GM23338 (cell line): ENCODE measurements at regions not wholly inside any gene's neighbourhood (a gene's known extent, or its start where the extent isn't known, plus 50 kb on each side); places are given as distances from the start of the nearest gene placed in this dataset.

ENCODE experiments used
- ATAC-seq: fragments of 200-7000 bp; cut with Tn5 transposase; 3 replicates; pipeline ENCODE4 v1.9.1; 2020
- DNase-seq: peaks from one replicate; pipeline ENCODE4 v3.0.0-alpha.2; 2015; ENCODE audit warnings: low spot score
- H2AFZ ChIP-seq: fragments of 200-600 bp; sonication (generic); 2 replicates; pipeline ENCODE4 v1.8.0; 2016; ENCODE audit warnings: antibody characterized with exemption, mild to moderate bottlenecking, moderate library complexity
- H3F3A ChIP-seq: fragments of 200-600 bp; sonication (generic); replicated peaks from 2 replicates; pipeline ENCODE4 v1.8.0; 2017; ENCODE audit warnings: antibody characterized with exemption, mixed run types, low read depth
- H3K27ac ChIP-seq: fragments of 200-600 bp; sonication (generic); 2 replicates; pipeline ENCODE4 v1.6.1; 2016; ENCODE audit warnings: low read depth
- H3K27me3 ChIP-seq: fragments of 200-600 bp; sonication (generic); 2 replicates; pipeline ENCODE4 v1.8.0; 2016; ENCODE audit warnings: mild to moderate bottlenecking, mixed run types, moderate library complexity; ENCODE audit not compliant: insufficient read depth
- H3K36me3 ChIP-seq: fragments of 200-600 bp; sonication (generic); 2 replicates; pipeline ENCODE4 v1.8.0; 2016; ENCODE audit warnings: mild to moderate bottlenecking; ENCODE audit not compliant: insufficient read depth
- H3K4me1 ChIP-seq: fragments of 200-600 bp; sonication (generic); 2 replicates; pipeline ENCODE4 v1.8.0; 2016; ENCODE audit warnings: mild to moderate bottlenecking, moderate library complexity; ENCODE audit not compliant: insufficient read depth
- H3K4me2 ChIP-seq: fragments of 200-600 bp; sonication (generic); 2 replicates; pipeline ENCODE4 v1.7.1; 2017; ENCODE audit warnings: mixed run types
- H3K4me3 ChIP-seq: fragments of 200-600 bp; sonication (generic); 2 replicates; pipeline ENCODE4 v1.6.1; 2016; ENCODE audit warnings: mixed run types
- H3K79me2 ChIP-seq: fragments of 200-600 bp; sonication (generic); replicated peaks from 2 replicates; pipeline ENCODE4 v1.8.0; 2017; ENCODE audit warnings: mild to moderate bottlenecking; ENCODE audit not compliant: insufficient read depth
- H3K9me2 ChIP-seq: fragments of 200-600 bp; sonication (generic); 2 replicates; pipeline ENCODE4 v1.8.0; 2017; ENCODE audit not compliant: insufficient read depth
- H4K20me1 ChIP-seq: fragments of 200-600 bp; sonication (generic); replicated peaks from 2 replicates; pipeline ENCODE4 v1.8.0; 2017; ENCODE audit warnings: mild to moderate bottlenecking; ENCODE audit not compliant: insufficient read depth
- H3K27ac Mint-ChIP-seq: 2 replicates; pipeline ENCODE4 v1.8.0; 2020; ENCODE audit warnings: inconsistent platforms, mild to moderate bottlenecking, moderate library complexity, mixed read lengths
- H3K27me3 Mint-ChIP-seq: 3 replicates; pipeline ENCODE4 v1.8.0; 2022; ENCODE audit warnings: low read depth, mild to moderate bottlenecking, moderate library complexity, mixed read lengths, inconsistent platforms; ENCODE audit not compliant: insufficient read depth, poor library complexity
- H3K36me3 Mint-ChIP-seq: 3 replicates; pipeline ENCODE4 v1.8.0; 2021; ENCODE audit warnings: low read depth, mild to moderate bottlenecking, inconsistent platforms, moderate library complexity, mixed read lengths
- H3K4me1 Mint-ChIP-seq: 3 replicates; pipeline ENCODE4 v1.8.0; 2020; ENCODE audit warnings: mild to moderate bottlenecking, inconsistent platforms, mixed read lengths
- H3K4me3 Mint-ChIP-seq: 3 replicates; pipeline ENCODE4 v1.8.0; 2021; ENCODE audit warnings: moderate library complexity, mild to moderate bottlenecking, inconsistent platforms, mixed read lengths
- H3K9me3 Mint-ChIP-seq: 3 replicates; pipeline ENCODE4 v1.8.0; 2020; ENCODE audit warnings: moderate library complexity, mild to moderate bottlenecking, inconsistent platforms, mixed read lengths
- CREB1 ChIP-seq: fragments of 250-450 bp; sonication (Bioruptor Pico); IDR thresholded peaks from 2 replicates; pipeline ENCODE4 v1.5.0; 2020; ENCODE audit warnings: low read depth, mild to moderate bottlenecking, moderate library complexity
- EZH2 ChIP-seq: fragments of 200-600 bp; sonication (generic); IDR thresholded peaks from one replicate; pipeline ENCODE4 v1.8.0; 2017; ENCODE audit warnings: antibody characterized with exemption, mild to moderate bottlenecking, low read depth; ENCODE audit not compliant: unreplicated experiment
- EZH2phosphoT487 ChIP-seq: fragments of 200-600 bp; sonication (generic); IDR thresholded peaks from one replicate; pipeline ENCODE4 v1.8.1; 2018; ENCODE audit warnings: antibody characterized with exemption; ENCODE audit not compliant: unreplicated experiment
- NANOG ChIP-seq: IDR thresholded peaks from 2 replicates; pipeline ENCODE4 v1.6.1; 2016; ENCODE audit warnings: antibody characterized with exemption, borderline replicate concordance
- POLR2AphosphoS5 ChIP-seq: IDR thresholded peaks from 2 replicates; pipeline ENCODE4 v1.6.1; 2016; ENCODE audit warnings: antibody characterized with exemption, low read depth
- STAT1 ChIP-seq: IDR thresholded peaks from one replicate; pipeline ENCODE4 v1.6.1; 2016; ENCODE audit warnings: antibody characterized with exemption; ENCODE audit not compliant: unreplicated experiment
- ZNF331 ChIP-seq: fragments of 250-450 bp; sonication (Bioruptor Pico); IDR thresholded peaks from 2 replicates; pipeline ENCODE4 v1.5.0; 2020; ENCODE audit warnings: low read depth, mild to moderate bottlenecking, moderate library complexity
- TF ChIP-seq, protein P1 (sequence below): IDR thresholded peaks from one replicate; pipeline ENCODE4 v1.6.1; 2018; ENCODE audit warnings: antibody characterized with exemption; ENCODE audit not compliant: unreplicated experiment
- TF ChIP-seq, protein P2 (sequence below): IDR thresholded peaks from 2 replicates; pipeline ENCODE4 v1.6.1; 2016; ENCODE audit warnings: antibody characterized with exemption
- TF ChIP-seq, protein P3 (sequence below), 2 experiments: fragments of 200-600 bp in 1 of 2; sonication (generic) in 1 of 2; conservative IDR thresholded peaks; 2 replicates each; pipeline versions ENCODE4 v1.5.1 to v1.6.1; 2016 to 2017; ENCODE audit warnings: antibody characterized with exemption in 2 of 2, low read depth in 2 of 2, mild to moderate bottlenecking in 2 of 2, moderate library complexity in 1 of 2

- no peaks in the 10 kb centered on the region for H3K9me2 ChIP-seq
- H3K4me1 Mint-ChIP-seq, result no peaks in the 10 kb centered on the region
- H3F3A ChIP-seq, result no peaks in the 10 kb centered on the region
- TF ChIP-seq, protein P1, sequence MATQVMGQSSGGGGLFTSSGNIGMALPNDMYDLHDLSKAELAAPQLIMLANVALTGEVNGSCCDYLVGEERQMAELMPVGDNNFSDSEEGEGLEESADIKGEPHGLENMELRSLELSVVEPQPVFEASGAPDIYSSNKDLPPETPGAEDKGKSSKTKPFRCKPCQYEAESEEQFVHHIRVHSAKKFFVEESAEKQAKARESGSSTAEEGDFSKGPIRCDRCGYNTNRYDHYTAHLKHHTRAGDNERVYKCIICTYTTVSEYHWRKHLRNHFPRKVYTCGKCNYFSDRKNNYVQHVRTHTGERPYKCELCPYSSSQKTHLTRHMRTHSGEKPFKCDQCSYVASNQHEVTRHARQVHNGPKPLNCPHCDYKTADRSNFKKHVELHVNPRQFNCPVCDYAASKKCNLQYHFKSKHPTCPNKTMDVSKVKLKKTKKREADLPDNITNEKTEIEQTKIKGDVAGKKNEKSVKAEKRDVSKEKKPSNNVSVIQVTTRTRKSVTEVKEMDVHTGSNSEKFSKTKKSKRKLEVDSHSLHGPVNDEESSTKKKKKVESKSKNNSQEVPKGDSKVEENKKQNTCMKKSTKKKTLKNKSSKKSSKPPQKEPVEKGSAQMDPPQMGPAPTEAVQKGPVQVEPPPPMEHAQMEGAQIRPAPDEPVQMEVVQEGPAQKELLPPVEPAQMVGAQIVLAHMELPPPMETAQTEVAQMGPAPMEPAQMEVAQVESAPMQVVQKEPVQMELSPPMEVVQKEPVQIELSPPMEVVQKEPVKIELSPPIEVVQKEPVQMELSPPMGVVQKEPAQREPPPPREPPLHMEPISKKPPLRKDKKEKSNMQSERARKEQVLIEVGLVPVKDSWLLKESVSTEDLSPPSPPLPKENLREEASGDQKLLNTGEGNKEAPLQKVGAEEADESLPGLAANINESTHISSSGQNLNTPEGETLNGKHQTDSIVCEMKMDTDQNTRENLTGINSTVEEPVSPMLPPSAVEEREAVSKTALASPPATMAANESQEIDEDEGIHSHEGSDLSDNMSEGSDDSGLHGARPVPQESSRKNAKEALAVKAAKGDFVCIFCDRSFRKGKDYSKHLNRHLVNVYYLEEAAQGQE, result no peak
- TF ChIP-seq CREB1 (CRISPR knock-in tag), result no peak
- TF ChIP-seq STAT1, result no peak
- no peak for TF ChIP-seq EZH2
- ATAC-seq (no peak), DNase-seq (no peak)
- H3K4me1 ChIP-seq, result no peaks in the 10 kb centered on the region
- H3K4me2 ChIP-seq, result no peak overlapping the region
- no peak overlapping the region for H3K27ac ChIP-seq
- H3K4me3 Mint-ChIP-seq, result no peak overlapping the region
- no peak overlapping the region for H2AFZ ChIP-seq
- no peaks in the 10 kb centered on the region for H4K20me1 ChIP-seq
- no peak overlapping the region for H3K4me3 ChIP-seq
- H3K9me3 Mint-ChIP-seq, result no peaks in the 10 kb centered on the region; the same call in 2 of the 3 replicates
- no peak overlapping the region for H3K27ac Mint-ChIP-seq
- no peaks in the 10 kb centered on the region for H3K36me3 Mint-ChIP-seq
- H3K79me2 ChIP-seq, result no peaks in the 10 kb centered on the region
- H3K36me3 ChIP-seq, result no peaks in the 10 kb centered on the region
- no peaks in the 10 kb centered on the region for H3K27me3 ChIP-seq
- H3K27me3 Mint-ChIP-seq, result peaks cover 6% of the 10 kb centered on the region
These were observed 123.6 kb downstream of the C5orf15 start for GRCh38 chr5:133844836-133845235.

- H3K36me3 Mint-ChIP-seq, result no peaks in the 10 kb centered on the region
- no peaks in the 10 kb centered on the region for H3K4me1 ChIP-seq
- no peak overlapping the region for H3K4me2 ChIP-seq
- no peaks in the 10 kb centered on the region for H3F3A ChIP-seq
- H3K9me2 ChIP-seq, result no peaks in the 10 kb centered on the region
- no peaks in the 10 kb centered on the region for H3K4me1 Mint-ChIP-seq
- H3K27ac ChIP-seq, result no peak overlapping the region
- no peak overlapping the region for H3K4me3 Mint-ChIP-seq
- no peak overlapping the region for H3K4me3 ChIP-seq
- no peak overlapping the region for H3K27ac Mint-ChIP-seq
- peaks cover 6% of the 10 kb centered on the region for H3K27me3 Mint-ChIP-seq
- no peak for DNase-seq
- H3K79me2 ChIP-seq, result no peaks in the 10 kb centered on the region
- no peaks in the 10 kb centered on the region for H4K20me1 ChIP-seq
- no peaks in the 10 kb centered on the region for H3K36me3 ChIP-seq
- no peaks in the 10 kb centered on the region for H3K27me3 ChIP-seq
- TF ChIP-seq, protein P2, sequence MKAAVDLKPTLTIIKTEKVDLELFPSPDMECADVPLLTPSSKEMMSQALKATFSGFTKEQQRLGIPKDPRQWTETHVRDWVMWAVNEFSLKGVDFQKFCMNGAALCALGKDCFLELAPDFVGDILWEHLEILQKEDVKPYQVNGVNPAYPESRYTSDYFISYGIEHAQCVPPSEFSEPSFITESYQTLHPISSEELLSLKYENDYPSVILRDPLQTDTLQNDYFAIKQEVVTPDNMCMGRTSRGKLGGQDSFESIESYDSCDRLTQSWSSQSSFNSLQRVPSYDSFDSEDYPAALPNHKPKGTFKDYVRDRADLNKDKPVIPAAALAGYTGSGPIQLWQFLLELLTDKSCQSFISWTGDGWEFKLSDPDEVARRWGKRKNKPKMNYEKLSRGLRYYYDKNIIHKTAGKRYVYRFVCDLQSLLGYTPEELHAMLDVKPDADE, result no peak
- TF ChIP-seq, protein P1, result no peak
- TF ChIP-seq POLR2AphosphoS5 (no peak), NANOG (no peak), EZH2 (no peak), CREB1 (CRISPR knock-in tag) (no peak), EZH2phosphoT487 (no peak), ZNF331 (CRISPR knock-in tag) (no peak)
- TF ChIP-seq, protein P3, sequence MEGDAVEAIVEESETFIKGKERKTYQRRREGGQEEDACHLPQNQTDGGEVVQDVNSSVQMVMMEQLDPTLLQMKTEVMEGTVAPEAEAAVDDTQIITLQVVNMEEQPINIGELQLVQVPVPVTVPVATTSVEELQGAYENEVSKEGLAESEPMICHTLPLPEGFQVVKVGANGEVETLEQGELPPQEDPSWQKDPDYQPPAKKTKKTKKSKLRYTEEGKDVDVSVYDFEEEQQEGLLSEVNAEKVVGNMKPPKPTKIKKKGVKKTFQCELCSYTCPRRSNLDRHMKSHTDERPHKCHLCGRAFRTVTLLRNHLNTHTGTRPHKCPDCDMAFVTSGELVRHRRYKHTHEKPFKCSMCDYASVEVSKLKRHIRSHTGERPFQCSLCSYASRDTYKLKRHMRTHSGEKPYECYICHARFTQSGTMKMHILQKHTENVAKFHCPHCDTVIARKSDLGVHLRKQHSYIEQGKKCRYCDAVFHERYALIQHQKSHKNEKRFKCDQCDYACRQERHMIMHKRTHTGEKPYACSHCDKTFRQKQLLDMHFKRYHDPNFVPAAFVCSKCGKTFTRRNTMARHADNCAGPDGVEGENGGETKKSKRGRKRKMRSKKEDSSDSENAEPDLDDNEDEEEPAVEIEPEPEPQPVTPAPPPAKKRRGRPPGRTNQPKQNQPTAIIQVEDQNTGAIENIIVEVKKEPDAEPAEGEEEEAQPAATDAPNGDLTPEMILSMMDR (conservative IDR thresholded peaks at IDR 0.05; ENCODE audit: low read depth in 2 of 2), result no peak
- no peak for ATAC-seq
- H3K9me3 Mint-ChIP-seq, result no peaks in the 10 kb centered on the region; the same call in 2 of the 3 replicates
- no peak overlapping the region for H2AFZ ChIP-seq
These were observed 124.5 kb downstream of the C5orf15 start for GRCh38 chr5:133843911-133844310.
